GM18511 (cell line): ENCODE measurements at regions not wholly inside any gene's neighbourhood (a gene's known extent, or its start where the extent isn't known, plus 50 kb on each side); places are given as distances from the start of the nearest gene placed in this dataset.
"Not testable (repeated sequence)": the region's sequence is repeated elsewhere in the genome, so short reads cannot be mapped to it uniquely, and the experiment has no call there.

Experiments
- ATAC-seq: cut with Tn5 transposase; IDR thresholded peaks from one replicate; pipeline ENCODE4 v1.9.1; 2021; ENCODE audit warnings: mild to moderate bottlenecking, moderate library complexity; ENCODE audit not compliant: unreplicated experiment

DNA sequence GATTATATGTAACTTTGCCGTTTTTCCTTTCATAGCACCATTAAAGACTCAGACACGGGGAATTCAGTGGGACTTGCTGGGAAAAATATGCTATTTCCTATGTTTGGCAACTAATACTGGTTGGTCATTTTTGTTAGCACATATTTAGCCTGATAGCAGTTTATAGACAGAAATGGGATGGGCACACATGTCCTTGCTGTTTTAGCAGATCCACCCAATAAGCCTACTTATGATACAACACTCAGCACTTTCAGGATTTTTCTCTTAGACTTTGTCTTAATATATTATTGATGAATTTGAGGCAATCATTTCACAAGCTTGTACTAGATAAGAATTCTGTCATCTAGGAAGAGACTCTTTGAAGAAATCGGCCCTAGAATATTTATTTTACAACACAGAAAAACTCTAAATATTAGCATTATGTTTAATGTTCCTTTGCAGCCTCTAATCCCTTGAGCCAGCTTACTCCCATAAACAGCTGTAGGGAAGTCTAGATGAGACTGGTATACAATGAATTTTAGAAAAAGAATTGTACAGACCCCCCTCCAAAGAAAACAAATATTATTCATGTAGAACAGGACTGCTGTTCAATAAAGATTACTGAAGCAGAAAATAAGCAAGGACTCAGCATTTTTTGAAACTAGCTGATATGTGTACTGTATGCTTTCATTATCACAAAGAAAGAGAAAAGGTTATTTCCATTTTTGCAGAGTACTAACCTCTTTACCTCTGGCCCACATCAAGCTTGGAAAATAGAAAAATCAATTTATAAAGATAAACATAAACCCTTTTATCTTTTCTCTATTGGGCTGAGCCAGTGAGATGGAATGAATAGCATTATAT, 656.8 kb upstream of the SGO1 start:
- no peak for ATAC-seq

DNA sequence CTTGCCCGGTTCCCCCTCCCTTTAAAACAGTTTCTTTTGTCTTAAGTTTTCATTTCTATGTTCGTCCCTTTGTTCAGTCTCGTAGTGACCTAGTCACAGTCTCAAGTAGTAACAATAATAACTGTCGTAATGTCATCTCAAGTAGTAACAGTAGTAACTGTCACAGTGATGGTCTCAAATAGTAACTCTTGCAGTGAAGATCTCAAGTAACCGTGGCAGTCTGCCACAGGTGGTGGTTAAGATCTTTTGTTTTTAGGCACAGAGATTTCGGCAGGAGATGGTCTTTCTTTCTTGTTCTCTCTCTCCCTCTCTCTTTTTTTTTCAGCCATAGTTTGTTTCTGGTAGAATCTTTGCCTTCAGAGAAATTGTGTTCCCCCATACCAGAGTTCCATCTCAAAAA, 656.0 kb upstream of the SGO1 start:
- no peak for ATAC-seq

DNA sequence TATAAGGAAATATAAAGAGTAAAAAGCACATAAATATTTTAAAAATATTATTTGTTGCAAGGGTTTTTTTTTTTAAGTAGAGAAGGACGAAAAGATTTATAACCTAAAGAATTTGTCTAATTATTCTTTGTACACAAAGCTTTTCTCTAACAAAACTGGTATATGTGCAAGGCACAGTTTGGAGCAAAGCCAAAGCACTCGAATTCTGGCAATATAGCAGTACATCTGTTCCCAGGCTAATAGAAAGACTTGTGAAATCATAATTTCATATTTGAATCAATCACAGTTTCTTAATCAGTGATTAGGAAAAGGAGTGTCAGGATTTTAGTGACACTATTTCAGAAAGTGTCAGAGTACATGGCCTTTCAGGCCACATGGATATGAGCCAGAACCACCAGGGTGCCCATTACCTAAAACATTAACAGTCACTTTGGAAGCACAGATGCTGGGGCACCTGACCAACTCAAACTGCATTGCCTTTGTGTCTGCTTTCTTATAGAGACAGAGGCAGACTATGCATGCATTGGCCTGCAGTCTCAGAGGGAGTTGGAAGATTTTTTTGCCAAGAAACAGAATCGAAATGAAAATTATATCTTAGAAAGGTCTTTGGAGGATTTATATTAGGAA, 651.8 kb upstream of the SGO1 start:
- no peak for ATAC-seq

DNA sequence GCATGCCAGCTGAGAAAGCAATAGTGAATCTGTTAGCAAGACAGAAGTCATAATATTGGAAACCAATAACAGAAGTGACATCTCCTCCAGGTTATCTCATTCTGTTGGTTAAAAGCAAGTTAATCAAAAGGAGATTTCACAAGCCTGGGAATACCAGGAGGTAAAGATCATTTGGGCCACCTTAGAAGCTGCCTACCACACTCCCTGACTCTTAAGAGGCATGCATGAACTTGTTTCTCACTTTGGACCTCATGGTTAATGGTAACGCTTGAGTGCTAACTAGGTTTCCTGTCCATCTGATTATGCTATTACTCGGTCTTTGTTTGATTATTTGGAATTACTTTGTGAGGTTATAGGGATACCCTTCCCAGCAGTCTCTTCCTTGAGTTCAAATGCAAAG, 650.8 kb upstream of the SGO1 start:
- ATAC-seq, result no peak

DNA sequence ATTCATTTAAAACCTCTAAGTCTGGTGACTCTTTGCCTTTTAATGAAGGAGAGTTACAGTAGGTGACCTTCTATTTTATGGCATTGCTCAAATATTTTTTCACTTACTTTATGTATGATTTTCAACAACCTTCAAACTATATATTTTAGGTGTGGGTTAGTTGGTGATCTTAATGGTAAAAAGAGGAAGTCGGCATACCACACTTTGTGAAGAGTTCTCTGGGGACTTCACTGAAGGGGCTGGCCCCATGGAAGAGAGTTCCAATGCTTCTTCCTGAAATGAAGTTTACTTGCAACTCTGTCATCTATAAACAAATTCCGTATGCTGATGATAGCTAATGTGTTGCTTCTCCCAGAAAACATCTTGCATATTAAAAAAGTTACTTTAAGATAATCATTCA, 647.0 kb upstream of the SGO1 start:
- ATAC-seq, result no peak

DNA sequence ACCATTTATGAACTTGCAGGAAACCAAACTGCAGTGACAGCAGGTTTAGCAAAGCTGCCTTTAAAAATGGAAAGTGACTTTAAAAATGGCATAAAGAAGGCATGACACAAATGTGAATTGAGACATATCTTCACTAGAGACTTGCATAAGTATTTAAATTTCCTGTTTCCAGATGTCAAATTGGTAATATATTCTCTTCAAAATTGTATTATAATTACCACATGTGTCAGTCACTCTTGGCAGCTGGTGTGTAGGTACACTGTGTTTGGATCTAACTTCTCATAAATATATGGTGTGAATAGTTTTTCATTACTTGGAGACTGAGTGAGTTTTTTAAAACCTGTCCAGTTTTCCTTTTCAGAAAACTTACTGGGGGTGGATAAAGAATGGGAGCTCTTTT, 636.2 kb upstream of the SGO1 start:
- ATAC-seq, result no peak

DNA sequence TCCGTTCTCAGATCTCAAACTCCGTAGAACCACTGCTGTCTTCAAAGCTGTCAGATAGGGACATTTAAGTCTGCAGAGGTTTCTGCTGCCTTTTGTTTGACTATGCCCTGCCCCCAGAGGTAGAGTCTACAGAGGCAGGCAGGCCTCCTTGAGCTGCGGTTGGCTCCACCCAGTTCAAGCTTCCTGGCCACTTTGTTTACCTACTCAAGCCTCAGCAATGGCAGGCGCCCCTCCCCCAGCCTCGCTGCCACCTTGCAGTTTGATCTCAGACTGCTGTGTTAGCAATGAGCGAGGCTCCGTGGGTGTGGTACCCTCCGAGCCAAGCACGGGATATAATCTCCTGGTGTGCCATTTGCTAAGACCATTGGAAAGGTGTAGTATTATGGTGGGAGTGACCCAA, 634.9 kb upstream of the SGO1 start:
- not testable (repeated sequence) for ATAC-seq

DNA sequence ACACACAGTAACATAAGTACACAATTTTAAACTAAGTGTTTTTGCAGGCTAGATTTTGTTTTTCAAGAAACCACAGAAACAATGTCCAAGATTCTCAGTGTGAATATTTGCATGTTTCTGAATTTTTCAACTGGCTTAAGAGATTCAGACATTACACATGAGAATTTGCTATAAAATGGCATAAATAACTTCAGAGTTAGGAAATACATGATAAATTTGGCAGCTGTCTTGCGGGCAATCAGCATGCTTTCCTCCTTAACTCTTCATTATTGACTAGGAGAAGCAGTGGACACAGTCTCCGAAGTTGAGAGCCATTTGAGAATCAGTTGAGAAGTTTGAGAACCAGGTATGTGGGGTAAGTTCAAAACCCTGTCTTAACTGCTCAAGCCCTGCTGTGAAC, 625.6 kb upstream of the SGO1 start:
- no peak for ATAC-seq

DNA sequence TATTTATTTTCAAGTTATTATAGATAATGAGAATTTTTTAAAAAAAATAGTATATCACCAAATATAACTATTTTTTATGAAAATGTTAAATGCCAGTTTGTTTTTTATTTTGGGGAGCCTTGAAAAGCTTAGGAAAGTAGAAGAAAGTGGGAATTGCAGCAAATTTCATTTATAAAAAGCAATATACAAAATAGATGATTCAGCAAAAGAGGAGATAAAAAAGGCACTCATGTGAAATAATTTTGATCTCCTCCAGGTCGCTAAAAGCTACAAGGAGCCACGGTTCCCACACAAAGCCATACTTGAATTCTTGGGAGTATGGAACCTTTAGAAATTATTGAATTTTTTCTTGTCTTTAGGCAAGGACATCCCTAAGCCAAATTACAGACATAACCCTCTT, 625.0 kb upstream of the SGO1 start:
- ATAC-seq, result no peak

DNA sequence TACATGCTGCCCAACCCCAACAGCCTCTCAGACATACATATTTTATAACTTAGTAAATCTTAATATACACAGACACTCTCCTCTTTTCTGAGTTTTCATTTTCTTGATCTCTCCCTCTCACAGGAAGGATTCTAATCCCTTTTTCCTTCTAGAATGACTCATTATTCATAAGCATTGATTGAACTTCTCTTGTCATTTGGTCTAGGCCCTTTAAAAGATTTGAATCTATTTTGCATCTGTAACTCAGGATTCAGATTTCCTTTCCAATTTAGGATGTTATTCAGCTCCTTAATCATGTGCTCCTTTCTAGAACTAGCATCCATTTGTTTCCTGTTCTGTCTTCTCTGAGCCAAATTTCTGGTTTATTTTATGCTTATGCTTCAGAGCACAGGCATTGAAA, 624.5 kb upstream of the SGO1 start:
- ATAC-seq, result no peak

DNA sequence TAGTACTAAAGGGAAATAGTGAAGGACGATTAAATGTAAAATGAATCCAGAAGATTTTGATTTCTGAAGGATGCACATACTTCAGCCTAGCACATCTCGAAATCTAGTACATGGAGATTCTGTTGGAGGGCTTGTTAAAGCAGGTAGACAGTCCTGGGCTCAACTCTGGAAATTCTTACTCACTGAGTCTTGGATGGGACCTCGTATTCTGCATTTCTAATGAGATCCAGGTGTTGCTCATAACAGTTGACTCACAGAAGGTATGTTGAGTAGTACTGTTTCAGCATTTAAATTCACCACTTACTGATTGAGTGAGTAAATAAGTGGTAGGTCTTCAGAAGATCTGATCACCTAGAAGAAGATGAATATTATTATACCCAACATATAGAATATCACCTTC, 623.4 kb upstream of the SGO1 start:
- ATAC-seq, result no peak

DNA sequence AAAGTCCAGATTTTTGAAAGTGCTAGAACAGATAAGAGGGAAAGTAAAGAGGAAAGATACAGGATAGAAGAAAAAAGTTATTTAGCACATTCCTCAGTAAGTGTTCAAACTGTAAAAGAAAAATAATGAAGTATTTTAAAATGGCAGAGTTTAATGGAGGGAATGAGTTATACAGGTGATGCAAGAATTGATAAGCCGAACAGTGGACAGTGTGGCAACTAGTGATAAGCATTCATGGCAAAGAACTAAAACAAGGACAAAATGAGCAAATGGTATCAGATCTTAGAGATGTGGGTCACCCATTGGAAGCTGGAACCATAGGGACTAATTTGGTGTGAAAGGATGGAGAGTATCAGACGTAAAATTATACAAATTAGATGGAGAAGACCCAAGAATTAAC, 622.9 kb upstream of the SGO1 start:
- no peak for ATAC-seq

DNA sequence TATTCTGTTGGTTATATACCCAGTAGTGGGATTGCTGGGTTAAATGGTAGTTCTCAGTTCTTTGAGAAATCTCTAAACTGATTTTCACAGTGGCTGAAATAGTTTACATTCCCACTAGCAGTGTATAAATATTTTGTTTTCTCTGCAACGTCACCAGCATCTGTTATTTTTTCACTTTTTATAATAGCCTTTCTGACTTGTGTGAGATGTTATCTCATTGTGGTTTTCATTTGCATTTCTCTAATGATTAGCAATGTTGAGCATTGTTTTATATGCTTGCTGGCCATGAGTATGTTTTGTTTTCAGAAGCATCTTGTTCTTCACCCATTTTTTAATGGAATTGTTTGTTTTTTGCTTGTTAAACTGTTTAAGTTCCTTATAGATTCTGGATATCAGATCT, 612.7 kb upstream of the SGO1 start:
- ATAC-seq, result no peak

DNA sequence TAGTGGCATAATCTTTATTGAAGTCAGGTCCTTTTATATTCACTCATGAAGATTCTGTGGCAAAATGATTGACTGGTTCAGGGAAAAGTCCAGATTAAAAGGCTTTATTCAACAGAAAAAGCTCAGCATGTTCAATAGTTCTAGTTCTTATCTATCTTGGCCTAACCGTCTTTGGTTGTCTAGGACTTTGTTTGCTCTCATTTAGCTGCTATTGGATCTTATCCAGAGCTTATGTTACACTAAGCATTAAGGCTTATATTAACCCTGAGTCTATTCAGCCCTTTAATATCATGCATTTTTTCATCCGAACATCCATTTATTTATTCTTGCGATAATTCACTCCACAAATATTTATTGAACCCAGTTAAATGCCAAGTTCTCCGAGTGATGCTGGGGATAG, 601.0 kb upstream of the SGO1 start:
- no peak for ATAC-seq

DNA sequence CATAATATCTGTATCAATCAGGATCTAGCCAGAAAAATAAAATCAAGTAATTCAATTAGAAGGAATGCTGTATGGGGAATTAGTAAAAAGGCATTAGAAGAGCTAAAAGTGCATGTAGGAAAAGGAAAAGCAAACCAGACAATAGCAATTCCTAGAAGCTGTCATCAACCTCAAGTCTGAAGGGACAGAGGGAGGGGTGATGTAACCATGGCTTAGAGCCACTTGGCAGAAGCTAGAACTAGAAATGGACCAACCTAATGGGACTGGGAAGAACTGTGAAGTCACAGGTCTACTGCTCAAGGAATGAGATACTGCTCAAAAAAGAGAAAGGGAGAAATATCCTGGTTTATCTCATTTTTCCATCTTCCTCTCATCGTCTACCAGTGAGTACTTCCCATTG, 590.7 kb upstream of the SGO1 start:
- no peak for ATAC-seq

DNA sequence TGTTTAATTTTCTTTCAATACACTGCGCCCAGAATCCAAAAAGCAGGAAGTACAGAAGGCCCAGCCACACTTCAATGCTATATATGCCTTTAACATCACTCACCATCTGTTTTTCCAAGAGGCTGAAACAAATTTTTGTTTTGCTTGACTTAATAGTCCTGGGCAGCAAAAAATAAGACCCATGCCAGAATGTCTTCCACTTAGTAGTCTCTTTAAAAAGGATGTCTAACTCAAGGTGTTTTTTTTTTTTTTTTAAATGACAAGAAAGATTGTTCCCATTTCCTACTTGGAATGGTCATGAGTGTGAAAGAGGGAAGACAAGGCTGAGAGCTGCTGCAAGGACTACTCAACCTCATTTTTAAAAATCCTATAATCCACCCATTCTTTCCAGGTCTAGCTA, 590.3 kb upstream of the SGO1 start:
- ATAC-seq, result no peak

DNA sequence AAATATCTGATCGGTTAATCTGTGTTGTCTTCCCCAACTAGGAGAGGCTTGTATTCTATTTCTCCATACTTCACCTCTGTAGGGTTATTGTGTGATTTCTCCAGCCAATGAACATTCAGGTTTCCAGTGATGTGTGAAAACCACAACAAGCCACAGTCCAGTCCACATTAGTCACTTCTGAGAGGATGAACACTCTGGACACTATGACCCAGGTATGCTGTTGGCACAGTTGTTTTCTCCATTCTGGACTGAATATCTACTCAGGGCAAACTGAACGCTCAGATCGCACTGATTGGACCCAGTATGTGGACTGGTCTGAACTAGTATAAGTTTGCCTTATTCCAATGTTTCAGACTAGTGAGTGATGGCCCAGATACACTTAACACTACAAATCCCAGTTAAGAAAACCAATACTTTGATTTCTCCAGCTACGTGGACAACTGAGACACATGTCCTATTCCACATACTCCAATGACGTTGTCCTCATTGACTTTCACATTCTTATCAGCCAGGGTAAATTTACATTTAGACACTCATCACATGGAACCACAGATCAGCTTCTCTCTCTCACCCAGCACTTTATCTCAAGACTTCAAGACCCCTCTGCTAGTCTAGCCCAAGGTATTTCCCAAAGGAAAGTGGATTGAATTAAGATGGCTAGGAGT, 587.4 kb upstream of the SGO1 start:
- ATAC-seq, result no peak

DNA sequence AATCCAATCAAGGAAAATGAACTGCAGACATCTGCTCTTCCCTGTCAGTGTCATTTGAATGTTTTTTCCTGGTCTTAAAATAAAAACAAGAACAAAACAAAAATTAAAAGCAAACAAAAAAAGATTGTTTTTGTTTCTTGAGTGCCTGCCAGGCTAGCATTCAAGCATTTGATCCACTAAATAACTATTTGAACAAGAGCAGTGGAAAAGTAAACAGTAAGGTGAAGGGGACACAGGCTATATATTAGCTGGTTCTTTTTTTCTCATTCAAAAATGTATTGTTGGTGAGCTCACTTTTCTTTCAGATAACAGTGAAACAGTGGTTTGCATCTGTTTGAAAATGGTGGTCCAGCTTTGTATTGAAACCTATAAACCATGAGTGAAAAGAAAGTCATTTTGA, 586.9 kb upstream of the SGO1 start:
- ATAC-seq, result no peak

DNA sequence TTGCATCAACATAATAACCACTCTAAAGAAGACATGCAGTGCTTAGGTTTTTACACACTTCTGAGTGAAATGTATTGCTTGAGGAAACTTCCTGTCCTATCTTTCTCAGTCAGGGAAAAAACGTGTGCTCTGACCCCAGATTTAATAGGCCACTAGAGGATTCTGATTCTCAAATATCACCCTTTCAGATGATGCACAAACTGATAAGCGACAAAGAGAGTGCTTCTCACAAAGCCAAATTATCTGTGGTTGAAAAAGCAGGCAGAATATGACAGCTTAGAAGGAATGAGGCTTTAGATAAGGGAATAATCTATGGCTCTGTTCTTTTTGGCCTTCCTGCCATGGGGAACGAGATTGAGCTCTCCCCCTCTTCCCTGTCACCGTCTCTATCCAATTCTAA, 583.4 kb upstream of the SGO1 start:
- ATAC-seq, result no peak

DNA sequence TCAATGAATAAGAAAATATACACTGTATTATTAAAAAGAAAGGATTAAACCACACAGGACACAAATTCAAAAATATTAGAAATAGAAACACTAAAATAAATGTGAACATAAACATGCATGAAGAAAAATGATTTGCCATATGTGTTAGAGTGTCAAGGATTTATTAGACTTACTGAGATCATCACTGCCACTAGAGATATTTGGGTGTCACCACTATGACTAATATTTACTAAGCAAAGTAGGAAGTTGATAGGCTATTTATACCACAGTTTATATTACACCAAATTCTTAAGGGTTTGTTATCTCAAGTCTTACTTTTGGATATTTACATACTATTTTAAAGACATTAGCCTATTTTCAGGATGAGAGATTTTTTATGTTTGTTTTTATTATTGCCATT, 575.0 kb upstream of the SGO1 start:
- no peak for ATAC-seq

DNA sequence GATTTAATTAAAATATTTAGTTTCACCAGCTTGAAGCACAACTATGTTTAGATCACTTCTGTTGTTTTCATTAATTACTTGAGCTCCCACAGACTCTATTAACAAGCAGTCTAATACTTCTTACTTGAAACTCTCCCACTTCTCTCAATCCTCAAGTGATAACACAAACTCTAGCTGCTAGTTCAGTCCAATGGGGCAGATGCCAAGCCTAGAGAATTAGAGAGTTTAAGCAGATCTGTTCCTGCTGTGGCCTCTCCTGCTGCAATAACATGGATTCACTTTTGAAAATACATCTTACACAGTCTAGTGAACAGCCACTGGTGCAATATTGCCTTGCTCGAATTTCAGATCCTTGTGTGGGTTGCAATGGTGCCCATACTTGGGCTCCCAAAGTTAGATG, 566.4 kb upstream of the SGO1 start:
- ATAC-seq, result no peak

DNA sequence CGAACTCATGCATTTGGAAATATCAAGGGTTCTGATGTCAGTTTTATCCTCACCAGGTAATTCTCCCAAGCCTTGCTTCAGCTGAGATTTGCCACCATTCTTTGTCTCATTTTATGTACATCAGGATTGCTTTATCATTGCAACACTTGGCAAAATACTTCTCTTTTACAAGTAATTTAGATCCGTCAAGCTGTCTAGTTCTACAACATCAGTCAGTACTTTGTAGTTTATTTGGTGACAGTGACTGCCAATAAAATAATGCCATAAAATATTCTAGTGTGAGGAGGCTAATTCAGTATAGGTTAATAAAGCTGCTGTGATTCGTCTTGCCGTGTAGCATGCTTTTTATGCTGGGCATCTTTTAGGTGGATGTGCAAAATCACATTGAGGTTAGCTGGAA, 565.3 kb upstream of the SGO1 start:
- ATAC-seq, result no peak
